GM18867 (cell line): ENCODE measurements at regions not wholly inside any gene's neighbourhood (a gene's known extent, or its start where the extent isn't known, plus 50 kb on each side); places are given as distances from the start of the nearest gene placed in this dataset.
"Not testable (repeated sequence)": the region's sequence is repeated elsewhere in the genome, so short reads cannot be mapped to it uniquely, and the experiment has no call there.

Experiments
- ATAC-seq: cut with Tn5 transposase; IDR thresholded peaks from one replicate; pipeline ENCODE4 v1.9.1; 2021; ENCODE audit warnings: mild to moderate bottlenecking, moderate library complexity; ENCODE audit not compliant: unreplicated experiment

DNA sequence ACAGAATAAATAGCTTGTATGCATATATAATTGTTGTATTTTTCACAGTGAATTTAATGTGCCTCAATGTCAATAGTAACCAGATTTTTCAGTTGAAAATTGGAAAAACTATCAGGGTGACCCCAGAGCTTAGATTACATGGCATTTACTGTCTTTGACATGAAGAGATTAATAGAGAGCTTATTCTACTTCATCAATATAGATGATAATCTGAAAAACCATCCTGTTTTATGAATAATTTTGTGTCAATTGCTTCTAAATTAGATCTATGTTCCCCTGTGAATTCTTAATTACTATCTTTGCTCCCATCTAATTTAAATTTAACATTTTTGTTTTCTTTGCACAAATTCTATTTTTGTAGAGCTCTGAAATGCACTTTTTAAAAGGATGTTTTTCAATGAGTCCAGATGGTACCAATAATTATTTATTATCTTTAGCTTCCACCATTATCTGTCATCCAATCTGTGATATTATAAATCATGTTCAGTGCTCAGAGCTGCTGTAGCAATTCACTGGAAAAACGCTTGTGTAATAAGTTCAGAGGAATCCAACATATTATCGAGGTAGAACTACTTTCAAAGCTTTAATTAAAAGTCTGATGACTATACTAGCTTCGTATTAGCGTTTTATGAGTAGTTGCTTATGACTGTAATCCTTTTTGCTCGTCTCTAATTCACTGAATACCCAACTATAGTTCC, 291.4 kb downstream of the JRKL start:
- no peak for ATAC-seq

- ATAC-seq: no peak
Observed at GRCh38 chr11:96694338-96694737, 304.5 kb downstream of the JRKL start.

DNA sequence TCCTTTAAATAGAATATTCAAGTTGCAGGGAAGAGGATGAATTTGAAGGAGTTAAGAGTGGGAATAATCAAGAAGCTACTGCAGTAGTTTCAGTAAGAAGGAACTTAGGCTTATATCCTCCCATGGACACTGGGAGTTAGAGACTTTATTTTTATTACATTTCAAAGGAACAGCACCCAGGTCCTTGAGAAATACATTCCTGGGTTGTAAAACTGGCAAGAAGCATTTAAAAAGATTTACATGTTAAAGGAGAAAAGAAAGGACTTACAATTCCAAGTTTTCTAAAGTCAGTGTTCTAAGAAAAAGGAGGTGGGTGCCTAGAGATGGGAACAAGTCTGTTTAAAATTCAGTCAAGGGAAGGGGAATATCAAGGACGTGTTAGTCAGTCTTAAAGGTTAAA, 306.9 kb downstream of the JRKL start:
- no peak for ATAC-seq

DNA sequence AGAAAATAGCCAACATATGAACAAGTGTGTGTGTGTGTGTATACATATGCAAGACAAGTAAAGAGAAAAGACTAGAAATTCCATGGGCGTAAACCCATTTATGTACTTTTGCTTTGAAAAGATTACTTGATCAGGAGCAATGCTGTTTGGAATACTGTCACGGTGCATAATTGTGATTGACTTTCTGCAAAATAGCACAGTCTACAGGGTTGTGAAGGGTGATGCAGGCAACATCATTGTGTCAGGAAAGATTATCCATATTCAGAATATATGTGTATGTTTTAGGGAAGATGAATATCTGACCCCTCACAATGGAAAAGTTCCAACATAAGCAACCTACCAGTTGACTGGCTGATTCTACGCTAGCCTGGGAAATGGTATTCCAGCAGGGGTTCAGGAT, 307.7 kb downstream of the JRKL start:
- no peak for ATAC-seq

- ATAC-seq: no peak
Observed at GRCh38 chr11:96704847-96705246, 315.0 kb downstream of the JRKL start.

GRCh38 chr11:96706761-96707160, 316.9 kb downstream of the JRKL start:
- ATAC-seq: no peak

GRCh38 chr11:96707273-96707672, 317.5 kb downstream of the JRKL start:
- ATAC-seq: no peak

DNA sequence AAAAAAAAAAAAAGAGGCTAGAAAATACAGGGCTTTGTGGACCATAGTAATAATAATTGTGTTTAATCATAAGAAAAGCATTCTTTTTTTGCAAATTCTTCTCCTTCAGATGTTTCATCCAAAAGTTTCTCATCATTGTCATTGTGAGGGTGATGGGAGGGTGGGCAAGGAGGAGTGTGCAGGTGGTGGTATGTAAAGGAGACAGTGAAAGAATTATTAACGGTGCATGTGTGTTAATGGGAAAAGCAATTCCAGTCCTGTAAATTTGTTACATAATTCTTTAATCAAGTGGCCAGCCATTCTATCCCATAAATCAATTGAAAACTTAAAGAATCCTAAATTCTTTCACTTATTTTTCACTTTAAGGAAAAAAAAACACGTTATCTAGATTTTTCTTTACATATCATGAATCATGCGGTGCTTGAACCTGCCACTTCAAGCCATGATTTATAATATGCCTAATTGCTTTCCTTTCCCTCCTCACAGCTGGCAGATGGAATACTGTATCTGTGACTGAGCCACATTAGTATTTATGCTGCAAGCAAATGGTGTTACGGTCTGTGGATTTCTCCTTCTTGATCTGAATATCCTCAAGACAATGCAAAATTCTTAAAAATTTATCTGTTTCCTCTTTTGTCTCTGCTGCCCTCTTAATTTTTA, 318.5 kb downstream of the JRKL start:
- ATAC-seq: no peak

GRCh38 chr11:96713301-96713700, 323.5 kb downstream of the JRKL start:
- no peak for ATAC-seq

- no peak for ATAC-seq
Observed at GRCh38 chr11:96714689-96715088, 324.9 kb downstream of the JRKL start.

- ATAC-seq: no peak
Observed at GRCh38 chr11:96715208-96715607, 325.4 kb downstream of the JRKL start.

DNA sequence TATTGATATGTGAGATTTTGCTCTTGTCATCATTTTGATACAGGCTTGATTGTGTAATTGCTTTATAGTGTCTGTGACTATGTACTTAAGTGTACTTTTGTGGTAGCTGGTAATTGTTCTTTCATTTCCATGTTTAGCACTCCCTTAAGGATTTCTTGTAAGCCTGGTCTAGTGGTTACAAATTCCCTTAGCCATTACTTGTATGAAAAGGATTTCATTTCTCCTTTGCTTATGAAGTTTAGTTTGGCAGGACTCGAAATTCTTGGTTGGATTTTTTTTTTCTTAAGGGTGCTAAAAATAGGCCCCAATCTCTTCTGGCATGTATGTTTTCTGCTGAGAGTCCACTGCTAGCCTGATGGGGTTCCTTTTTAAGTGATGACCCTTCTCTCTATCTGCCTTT, 346.8 kb downstream of the JRKL start:
- no peak for ATAC-seq

DNA sequence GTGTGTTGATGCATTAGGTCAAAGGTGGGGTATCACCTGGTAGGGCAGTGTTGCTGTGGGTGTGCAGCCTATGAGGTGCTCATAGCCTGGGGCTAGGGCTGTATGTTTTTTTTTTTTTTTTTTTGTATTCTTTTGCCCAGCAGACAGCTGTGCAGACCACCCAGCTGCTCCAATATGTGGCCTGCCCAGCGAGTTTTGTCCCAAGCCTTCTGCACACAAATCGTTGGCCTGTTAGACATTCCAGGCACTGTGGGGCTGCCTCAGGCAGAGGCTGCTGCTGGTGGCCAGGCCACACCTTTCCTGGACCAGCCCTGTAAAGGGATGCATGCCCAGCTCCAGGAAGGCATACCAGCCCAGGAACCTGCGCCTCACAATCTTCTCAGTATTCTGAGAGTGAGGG, 348.5 kb downstream of the JRKL start:
- no peak for ATAC-seq

GRCh38 chr11:96741068-96741467, 351.3 kb downstream of the JRKL start:
- no peak for ATAC-seq

- no peak for ATAC-seq
Observed at GRCh38 chr11:96744697-96745096, 354.9 kb downstream of the JRKL start.

GRCh38 chr11:96748639-96749370, 359.0 kb downstream of the JRKL start:
- no peak for ATAC-seq

DNA sequence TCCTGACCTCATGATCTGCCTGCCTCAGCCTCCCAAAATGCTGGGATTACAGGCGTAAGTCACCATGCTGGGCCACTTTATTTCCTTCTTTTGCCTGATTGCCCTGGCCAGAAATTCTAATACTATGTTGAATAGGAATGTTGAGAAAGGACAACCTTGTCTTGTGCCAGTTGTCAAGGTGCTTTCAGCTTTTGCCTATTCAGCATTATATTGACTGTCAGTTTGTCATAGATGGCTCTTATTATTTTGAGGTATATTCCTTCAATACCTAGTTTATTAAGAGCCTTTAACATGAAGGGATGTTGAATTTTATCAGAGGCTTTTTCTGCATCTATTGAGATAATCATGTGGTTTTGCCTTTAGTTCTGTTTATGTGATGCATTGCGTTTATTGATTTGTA, 362.0 kb downstream of the JRKL start:
- ATAC-seq: not testable (repeated sequence)

DNA sequence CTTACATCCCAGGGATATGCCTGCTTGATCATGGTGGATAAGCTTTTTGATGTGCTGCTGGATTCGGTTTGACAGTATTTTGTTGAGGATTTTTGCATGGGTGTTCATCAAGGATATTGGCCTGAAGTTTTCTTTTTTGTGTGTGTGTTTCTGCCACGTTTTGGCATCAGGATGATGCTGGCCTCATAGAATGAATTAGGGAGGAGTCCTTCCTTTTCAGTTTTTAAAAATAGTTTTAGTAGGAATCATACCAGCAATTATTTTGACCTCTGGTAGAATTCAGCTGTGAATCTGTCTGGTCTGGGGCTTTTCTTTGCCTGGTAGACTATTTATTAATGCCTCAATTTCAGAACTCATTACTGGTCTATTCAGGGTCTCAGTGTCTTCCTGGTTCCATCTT, 362.4 kb downstream of the JRKL start:
- ATAC-seq: no peak

DNA sequence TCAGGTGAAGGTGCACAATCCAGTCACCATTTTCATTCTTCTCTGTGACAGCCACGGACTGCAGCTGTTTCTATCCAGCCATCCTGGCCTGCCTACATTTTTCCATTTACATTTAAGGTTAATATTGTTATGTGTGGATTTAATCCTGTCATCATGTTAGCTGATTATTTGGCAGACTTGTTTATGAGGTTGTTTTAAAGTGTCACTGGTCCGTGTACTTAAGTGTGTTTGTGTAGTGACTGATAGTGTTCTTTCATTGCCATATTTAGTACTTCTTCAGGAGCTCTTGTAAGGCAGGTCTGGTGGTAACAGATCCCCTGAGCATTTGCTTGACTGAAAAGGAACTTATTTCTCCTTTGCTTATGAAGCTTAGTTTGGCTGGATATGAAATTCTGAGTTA, 364.2 kb downstream of the JRKL start:
- no peak for ATAC-seq

GRCh38 chr11:96755209-96755608, 365.4 kb downstream of the JRKL start:
- no peak for ATAC-seq

DNA sequence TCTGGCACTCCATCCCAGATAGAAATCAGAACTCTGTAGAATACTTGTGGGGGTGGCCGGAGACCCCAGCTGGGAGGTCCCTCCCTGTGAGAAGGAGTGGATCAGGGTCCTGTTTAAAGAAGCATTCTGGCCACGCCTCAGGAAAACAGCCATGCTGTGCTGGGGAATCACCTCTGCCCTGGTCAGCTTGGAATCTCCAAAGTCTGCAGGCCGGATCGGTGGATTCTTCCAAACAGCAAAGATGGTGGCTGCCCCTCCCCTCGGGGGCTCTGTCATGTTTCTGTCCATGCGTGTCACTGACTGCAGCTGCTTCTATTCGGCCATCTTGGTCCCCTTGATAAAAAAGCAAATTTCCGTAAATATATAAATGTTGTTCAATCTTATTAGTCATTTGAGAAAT, 365.9 kb downstream of the JRKL start:
- no peak for ATAC-seq

DNA sequence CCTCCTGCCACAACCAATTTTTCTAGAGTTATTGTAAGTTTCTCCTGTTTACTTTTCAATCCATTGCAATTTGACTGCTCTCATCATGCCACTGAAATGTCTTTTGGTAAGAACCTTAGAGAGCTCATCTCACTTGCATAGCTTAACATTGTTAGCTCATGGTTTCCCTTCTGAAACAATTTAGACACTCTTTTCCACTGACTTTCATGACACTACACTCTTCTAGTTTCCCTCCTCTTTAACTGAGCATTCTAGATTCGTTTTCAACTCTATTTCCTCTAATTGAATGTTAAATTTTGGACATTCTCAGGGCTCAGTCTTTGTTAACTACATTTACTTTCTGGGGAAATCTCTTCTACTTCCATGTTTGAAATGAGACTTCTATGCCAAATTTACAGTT, 369.1 kb downstream of the JRKL start:
- no peak for ATAC-seq
